ENCODE measurements at regions not wholly inside any gene's neighbourhood (a gene's known extent, or its start where the extent isn't known, plus 50 kb on each side); places are given as distances from the start of the nearest gene placed in this dataset.

DNA sequence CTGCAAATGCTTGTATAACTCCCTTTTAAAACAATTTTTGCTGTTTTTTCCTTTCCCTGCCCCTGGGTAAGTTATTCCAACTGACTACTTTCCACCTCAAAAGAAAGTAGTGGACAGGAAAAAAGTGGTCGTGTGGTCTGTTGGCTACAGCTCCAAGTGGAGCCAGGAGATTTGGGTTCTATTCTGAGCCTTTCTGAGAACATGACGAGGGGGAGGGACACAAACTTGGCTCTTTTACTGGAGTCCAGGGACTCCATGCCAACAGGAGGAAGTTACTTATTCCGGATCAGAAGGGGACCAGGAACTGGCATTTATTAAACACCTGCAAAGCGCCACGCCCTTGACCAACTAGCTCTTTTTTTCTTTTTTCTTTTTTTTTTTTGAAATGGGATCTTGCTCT is 79.0 kb upstream of the CAPZB start:
- no peak for TF ChIP-seq GABPA (IDR thresholded peaks at IDR 0.05 in 1 of 2, conservative IDR thresholded peaks at IDR 0.05 in 1 of 2)
- TF ChIP-seq HNF4G (IDR thresholded peaks at IDR 0.05) = no peak
- TF ChIP-seq JUND (IDR thresholded peaks at IDR 0.05) = no peak
- TF ChIP-seq, protein P1, sequence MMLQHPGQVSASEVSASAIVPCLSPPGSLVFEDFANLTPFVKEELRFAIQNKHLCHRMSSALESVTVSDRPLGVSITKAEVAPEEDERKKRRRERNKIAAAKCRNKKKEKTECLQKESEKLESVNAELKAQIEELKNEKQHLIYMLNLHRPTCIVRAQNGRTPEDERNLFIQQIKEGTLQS (IDR thresholded peaks at IDR 0.05) = no peak
- no peak for TF ChIP-seq RXRA (IDR thresholded peaks at IDR 0.05)
- TF ChIP-seq, protein P2, sequence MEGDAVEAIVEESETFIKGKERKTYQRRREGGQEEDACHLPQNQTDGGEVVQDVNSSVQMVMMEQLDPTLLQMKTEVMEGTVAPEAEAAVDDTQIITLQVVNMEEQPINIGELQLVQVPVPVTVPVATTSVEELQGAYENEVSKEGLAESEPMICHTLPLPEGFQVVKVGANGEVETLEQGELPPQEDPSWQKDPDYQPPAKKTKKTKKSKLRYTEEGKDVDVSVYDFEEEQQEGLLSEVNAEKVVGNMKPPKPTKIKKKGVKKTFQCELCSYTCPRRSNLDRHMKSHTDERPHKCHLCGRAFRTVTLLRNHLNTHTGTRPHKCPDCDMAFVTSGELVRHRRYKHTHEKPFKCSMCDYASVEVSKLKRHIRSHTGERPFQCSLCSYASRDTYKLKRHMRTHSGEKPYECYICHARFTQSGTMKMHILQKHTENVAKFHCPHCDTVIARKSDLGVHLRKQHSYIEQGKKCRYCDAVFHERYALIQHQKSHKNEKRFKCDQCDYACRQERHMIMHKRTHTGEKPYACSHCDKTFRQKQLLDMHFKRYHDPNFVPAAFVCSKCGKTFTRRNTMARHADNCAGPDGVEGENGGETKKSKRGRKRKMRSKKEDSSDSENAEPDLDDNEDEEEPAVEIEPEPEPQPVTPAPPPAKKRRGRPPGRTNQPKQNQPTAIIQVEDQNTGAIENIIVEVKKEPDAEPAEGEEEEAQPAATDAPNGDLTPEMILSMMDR (IDR thresholded peaks at IDR 0.05; ENCODE audit: low read depth, low read length, missing input control) = no peak
- TF ChIP-seq RAD21 (IDR thresholded peaks at IDR 0.05) = no peak
- TF ChIP-seq HNF4A (conservative IDR thresholded peaks at IDR 0.05) = no peak
- no peak for TF ChIP-seq YY1 (IDR thresholded peaks at IDR 0.05)
- TF ChIP-seq TAF1 (conservative IDR thresholded peaks at IDR 0.05) = no peak
- TF ChIP-seq SP1 (IDR thresholded peaks at IDR 0.05) = no peak
- no peak for TF ChIP-seq FOXA1 (IDR thresholded peaks at IDR 0.05)
- TF ChIP-seq, protein P3, sequence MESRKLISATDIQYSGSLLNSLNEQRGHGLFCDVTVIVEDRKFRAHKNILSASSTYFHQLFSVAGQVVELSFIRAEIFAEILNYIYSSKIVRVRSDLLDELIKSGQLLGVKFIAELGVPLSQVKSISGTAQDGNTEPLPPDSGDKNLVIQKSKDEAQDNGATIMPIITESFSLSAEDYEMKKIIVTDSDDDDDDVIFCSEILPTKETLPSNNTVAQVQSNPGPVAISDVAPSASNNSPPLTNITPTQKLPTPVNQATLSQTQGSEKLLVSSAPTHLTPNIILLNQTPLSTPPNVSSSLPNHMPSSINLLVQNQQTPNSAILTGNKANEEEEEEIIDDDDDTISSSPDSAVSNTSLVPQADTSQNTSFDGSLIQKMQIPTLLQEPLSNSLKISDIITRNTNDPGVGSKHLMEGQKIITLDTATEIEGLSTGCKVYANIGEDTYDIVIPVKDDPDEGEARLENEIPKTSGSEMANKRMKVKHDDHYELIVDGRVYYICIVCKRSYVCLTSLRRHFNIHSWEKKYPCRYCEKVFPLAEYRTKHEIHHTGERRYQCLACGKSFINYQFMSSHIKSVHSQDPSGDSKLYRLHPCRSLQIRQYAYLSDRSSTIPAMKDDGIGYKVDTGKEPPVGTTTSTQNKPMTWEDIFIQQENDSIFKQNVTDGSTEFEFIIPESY (IDR thresholded peaks at IDR 0.05) = no peak
- TF ChIP-seq, protein P4, sequence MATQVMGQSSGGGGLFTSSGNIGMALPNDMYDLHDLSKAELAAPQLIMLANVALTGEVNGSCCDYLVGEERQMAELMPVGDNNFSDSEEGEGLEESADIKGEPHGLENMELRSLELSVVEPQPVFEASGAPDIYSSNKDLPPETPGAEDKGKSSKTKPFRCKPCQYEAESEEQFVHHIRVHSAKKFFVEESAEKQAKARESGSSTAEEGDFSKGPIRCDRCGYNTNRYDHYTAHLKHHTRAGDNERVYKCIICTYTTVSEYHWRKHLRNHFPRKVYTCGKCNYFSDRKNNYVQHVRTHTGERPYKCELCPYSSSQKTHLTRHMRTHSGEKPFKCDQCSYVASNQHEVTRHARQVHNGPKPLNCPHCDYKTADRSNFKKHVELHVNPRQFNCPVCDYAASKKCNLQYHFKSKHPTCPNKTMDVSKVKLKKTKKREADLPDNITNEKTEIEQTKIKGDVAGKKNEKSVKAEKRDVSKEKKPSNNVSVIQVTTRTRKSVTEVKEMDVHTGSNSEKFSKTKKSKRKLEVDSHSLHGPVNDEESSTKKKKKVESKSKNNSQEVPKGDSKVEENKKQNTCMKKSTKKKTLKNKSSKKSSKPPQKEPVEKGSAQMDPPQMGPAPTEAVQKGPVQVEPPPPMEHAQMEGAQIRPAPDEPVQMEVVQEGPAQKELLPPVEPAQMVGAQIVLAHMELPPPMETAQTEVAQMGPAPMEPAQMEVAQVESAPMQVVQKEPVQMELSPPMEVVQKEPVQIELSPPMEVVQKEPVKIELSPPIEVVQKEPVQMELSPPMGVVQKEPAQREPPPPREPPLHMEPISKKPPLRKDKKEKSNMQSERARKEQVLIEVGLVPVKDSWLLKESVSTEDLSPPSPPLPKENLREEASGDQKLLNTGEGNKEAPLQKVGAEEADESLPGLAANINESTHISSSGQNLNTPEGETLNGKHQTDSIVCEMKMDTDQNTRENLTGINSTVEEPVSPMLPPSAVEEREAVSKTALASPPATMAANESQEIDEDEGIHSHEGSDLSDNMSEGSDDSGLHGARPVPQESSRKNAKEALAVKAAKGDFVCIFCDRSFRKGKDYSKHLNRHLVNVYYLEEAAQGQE (IDR thresholded peaks at IDR 0.05) = no peak
- no peak for TF ChIP-seq NR2F2 (IDR thresholded peaks at IDR 0.05)
- TF ChIP-seq, protein P5, sequence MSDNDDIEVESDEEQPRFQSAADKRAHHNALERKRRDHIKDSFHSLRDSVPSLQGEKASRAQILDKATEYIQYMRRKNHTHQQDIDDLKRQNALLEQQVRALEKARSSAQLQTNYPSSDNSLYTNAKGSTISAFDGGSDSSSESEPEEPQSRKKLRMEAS (IDR thresholded peaks at IDR 0.05) = no peak
- no peak for TF ChIP-seq FOXA2 (IDR thresholded peaks at IDR 0.05)
- DNase-seq (ENCODE audit: low spot score) = no peak
- Histone ChIP-seq H3K27me3 (ENCODE audit: control insufficient read depth in 4 of 4, insufficient read depth in 4 of 4, low read length in 3 of 4) (no peaks in the 10 kb centered on the region), H3K27ac (ENCODE audit: low read depth in 1 of 2, low read length in 2 of 2) (no peak overlapping the region), H3K9me3 (ENCODE audit: control insufficient read depth in 4 of 4, low read length in 3 of 4) (no peaks in the 10 kb centered on the region), H3K4me1 (ENCODE audit: control insufficient read depth in 4 of 4, insufficient read depth in 4 of 4, low read length in 3 of 4) (no peaks in the 10 kb centered on the region), H3K36me3 (ENCODE audit: control insufficient read depth in 4 of 4, insufficient read depth in 3 of 4, low read depth in 1 of 4, low read length in 3 of 4) (no peaks in the 10 kb centered on the region), H3K4me3 (ENCODE audit: low read depth in 1 of 3, low read length in 3 of 3) (no peak overlapping the region), H3K9ac (ENCODE audit: low read depth in 1 of 2, low read length in 2 of 2) (no peak overlapping the region)
- 84% methylated on average over 5 of the region's 5 CpGs for WGBS

Measured in liver (tissue), 8 donors.